Liver (tissue), 3 donors: ENCODE measurements at regions not wholly inside any gene's neighbourhood (a gene's known extent, or its start where the extent isn't known, plus 50 kb on each side); places are given as distances from the start of the nearest gene placed in this dataset.

ENCODE experiments used
- ATF3 ChIP-seq: IDR thresholded peaks from 2 replicates; pipeline ENCODE4 v1.6.1; 2016; ENCODE audit warnings: antibody characterized with exemption
- CTCF ChIP-seq: fragments of 150-350 bp; IDR thresholded peaks from 2 replicates; pipeline ENCODE4 v1.5.1; 2017; ENCODE audit warnings: improper control_type of control experiment, low read depth, low read length; ENCODE audit not compliant: missing input control
- EGR1 ChIP-seq, 2 donors: IDR thresholded peaks; 2 replicates each; pipeline ENCODE4 v1.6.1; 2016 to 2018; ENCODE audit warnings: antibody characterized with exemption in 2 of 2, low read depth in 2 of 2
- JUND ChIP-seq, 2 donors: IDR thresholded peaks; 2 replicates each; pipeline ENCODE4 v1.6.1; 2016; ENCODE audit warnings: antibody characterized with exemption in 2 of 2
- MAX ChIP-seq: IDR thresholded peaks from 2 replicates; pipeline ENCODE4 v1.6.1; 2016; ENCODE audit warnings: antibody characterized with exemption
- NR2F2 ChIP-seq: IDR thresholded peaks from 2 replicates; pipeline ENCODE4 v1.6.1; 2016; ENCODE audit warnings: antibody characterized with exemption
- RAD21 ChIP-seq, 2 donors: IDR thresholded peaks; 2 replicates each; pipeline ENCODE4 v1.6.1; 2016; ENCODE audit warnings: antibody characterized with exemption in 2 of 2, mild to moderate bottlenecking in 2 of 2
- RXRA ChIP-seq, 2 donors: IDR thresholded peaks; 2 replicates each; pipeline ENCODE4 v1.6.1; 2017 to 2018; ENCODE audit warnings: antibody characterized with exemption in 2 of 2, mild to moderate bottlenecking in 1 of 2
- SP1 ChIP-seq: IDR thresholded peaks from 2 replicates; pipeline ENCODE4 v1.6.1; 2018; ENCODE audit warnings: antibody characterized with exemption, mild to moderate bottlenecking
- YY1 ChIP-seq: IDR thresholded peaks from 2 replicates; pipeline ENCODE4 v1.6.1; 2016; ENCODE audit warnings: antibody characterized with exemption, mild to moderate bottlenecking
- donor health status: healthy.
- donor health status: healthy.

GRCh38 chr3:72151465-72152238, 366.7 kb upstream of the PROK2 start:
- TF ChIP-seq CTCF (peak; percentile 24), RXRA (IDR thresholded peaks at IDR 0.05) (no peak), ATF3 (no peak), JUND (IDR thresholded peaks at IDR 0.05) (no peak), YY1 (no peak), NR2F2 (no peak), SP1 (no peak), EGR1 (IDR thresholded peaks at IDR 0.05; ENCODE audit: low read depth in 2 of 2) (no peak), RAD21 (IDR thresholded peaks at IDR 0.05) (peak in 1 of 2 donors; percentile 39), MAX (no peak)
